PC-9 (cell line): ENCODE measurements at regions not wholly inside any gene's neighbourhood (a gene's known extent, or its start where the extent isn't known, plus 50 kb on each side); places are given as distances from the start of the nearest gene placed in this dataset.

Experiments
- EZH2 ChIP-seq: fragments of 200-600 bp; sonication (generic); IDR thresholded peaks from 2 replicates; pipeline ENCODE4 v1.8.0; 2017; ENCODE audit warnings: antibody characterized with exemption, low read depth
- TF ChIP-seq, protein P1 (sequence below): fragments of 200-600 bp; sonication (generic); conservative IDR thresholded peaks from 2 replicates; pipeline ENCODE4 v1.6.1; 2017; ENCODE audit warnings: mixed run types, antibody characterized with exemption, mild to moderate bottlenecking, moderate library complexity

DNA sequence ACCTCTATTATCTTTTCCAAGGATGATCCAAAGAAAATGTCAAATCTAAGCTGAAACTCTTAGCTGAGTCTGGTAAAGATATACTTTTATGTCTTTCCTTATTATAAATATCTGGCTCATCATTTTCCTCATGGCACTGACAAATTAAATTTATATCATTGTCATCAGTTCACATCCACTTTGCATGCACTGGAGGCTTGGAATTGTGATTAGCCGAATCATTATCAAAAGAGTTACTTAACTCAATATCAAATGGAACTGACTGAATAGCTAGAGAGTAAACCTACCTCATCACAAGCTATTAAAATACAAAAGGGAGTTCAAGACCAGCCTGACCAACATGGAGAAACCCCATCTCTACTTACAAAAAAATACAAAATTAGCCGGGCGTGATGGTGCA is 713.9 kb upstream of the MARCKS start:
- TF ChIP-seq, protein P1, sequence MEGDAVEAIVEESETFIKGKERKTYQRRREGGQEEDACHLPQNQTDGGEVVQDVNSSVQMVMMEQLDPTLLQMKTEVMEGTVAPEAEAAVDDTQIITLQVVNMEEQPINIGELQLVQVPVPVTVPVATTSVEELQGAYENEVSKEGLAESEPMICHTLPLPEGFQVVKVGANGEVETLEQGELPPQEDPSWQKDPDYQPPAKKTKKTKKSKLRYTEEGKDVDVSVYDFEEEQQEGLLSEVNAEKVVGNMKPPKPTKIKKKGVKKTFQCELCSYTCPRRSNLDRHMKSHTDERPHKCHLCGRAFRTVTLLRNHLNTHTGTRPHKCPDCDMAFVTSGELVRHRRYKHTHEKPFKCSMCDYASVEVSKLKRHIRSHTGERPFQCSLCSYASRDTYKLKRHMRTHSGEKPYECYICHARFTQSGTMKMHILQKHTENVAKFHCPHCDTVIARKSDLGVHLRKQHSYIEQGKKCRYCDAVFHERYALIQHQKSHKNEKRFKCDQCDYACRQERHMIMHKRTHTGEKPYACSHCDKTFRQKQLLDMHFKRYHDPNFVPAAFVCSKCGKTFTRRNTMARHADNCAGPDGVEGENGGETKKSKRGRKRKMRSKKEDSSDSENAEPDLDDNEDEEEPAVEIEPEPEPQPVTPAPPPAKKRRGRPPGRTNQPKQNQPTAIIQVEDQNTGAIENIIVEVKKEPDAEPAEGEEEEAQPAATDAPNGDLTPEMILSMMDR, result no peak
- TF ChIP-seq EZH2, result no peak
